Endothelial cell of umbilical vein (primary cell): ENCODE measurements at regions not wholly inside any gene's neighbourhood (a gene's known extent, or its start where the extent isn't known, plus 50 kb on each side); places are given as distances from the start of the nearest gene placed in this dataset.

Experiments
- CTCF ChIP-seq, 2 donors: IDR thresholded peaks; 1 replicate in 1 of 2; 2 replicates in 1 of 2; pipeline ENCODE4 v1.5.1; 2011; ENCODE audit warnings: low read length in 2 of 2, mild to moderate bottlenecking in 2 of 2, moderate library complexity in 2 of 2, control low read depth in 1 of 2, inconsistent platforms in 1 of 2, low read depth in 1 of 2; ENCODE audit not compliant: insufficient read depth in 1 of 2; ENCODE audit errors: extremely low read depth in 1 of 2
- EZH2 ChIP-seq: IDR thresholded peaks from 2 replicates; pipeline ENCODE4 v1.6.1; 2012; ENCODE audit warnings: borderline replicate concordance, low read depth, mild to moderate bottlenecking, moderate library complexity, low read length, inconsistent platforms; ENCODE audit not compliant: severe bottlenecking
- MAX ChIP-seq: IDR thresholded peaks from 2 replicates; pipeline ENCODE4 v1.6.1; 2011; ENCODE audit not compliant: insufficient read depth, insufficient read length
- POLR2AphosphoS5 ChIP-seq: IDR thresholded peaks from 2 replicates; pipeline ENCODE4 v1.6.1; 2012; ENCODE audit warnings: low read depth, mild to moderate bottlenecking, control low read depth, low read length, moderate library complexity; ENCODE audit not compliant: insufficient read depth

- TF ChIP-seq EZH2 (no peak), MAX (no peak), POLR2AphosphoS5 (no peak), CTCF (IDR thresholded peaks at IDR 0.05; ENCODE audit: extremely low read depth in 1 of 2, insufficient read depth in 1 of 2, low read depth in 1 of 2, low read length in 2 of 2) (no peak)
Measured at GRCh38 chr17:69950701-69951418, 124.2 kb upstream of the KCNJ16 start.
